ENCODE measurements at regions not wholly inside any gene's neighbourhood (a gene's known extent, or its start where the extent isn't known, plus 50 kb on each side); places are given as distances from the start of the nearest gene placed in this dataset.

- DNase-seq: no peak
These were observed 905.6 kb downstream of the SOCS6 start for GRCh38 chr18:71194438-71194837.

GRCh38 chr18:71189581-71189980 lies 900.7 kb downstream of the SOCS6 start:
- DNase-seq: no peak

GRCh38 chr18:71168557-71169145 lies 879.8 kb downstream of the SOCS6 start:
- DNase-seq: no peak

- no peak for DNase-seq
These were observed 847.6 kb downstream of the SOCS6 start for GRCh38 chr18:71136487-71136886.

- DNase-seq: no peak
These were observed 845.3 kb downstream of the SOCS6 start for GRCh38 chr18:71134122-71134521.

GRCh38 chr18:71131918-71132317 lies 843.1 kb downstream of the SOCS6 start:
- no peak for DNase-seq

GRCh38 chr18:71130351-71130750 lies 841.5 kb downstream of the SOCS6 start:
- DNase-seq: no peak

- no peak for DNase-seq
These were observed 836.7 kb downstream of the SOCS6 start for GRCh38 chr18:71125581-71125980.

- DNase-seq: no peak
These were observed 827.7 kb downstream of the SOCS6 start for GRCh38 chr18:71116535-71116934.

- no peak for DNase-seq
These were observed 826.4 kb downstream of the SOCS6 start for GRCh38 chr18:71115261-71115660.

- DNase-seq: no peak
These were observed 825.8 kb downstream of the SOCS6 start for GRCh38 chr18:71114550-71115210.

GRCh38 chr18:71107244-71107643 lies 818.4 kb downstream of the SOCS6 start:
- DNase-seq: no peak

- DNase-seq: no peak
These were observed 817.9 kb downstream of the SOCS6 start for GRCh38 chr18:71106701-71107100.

- no peak for DNase-seq
These were observed 817.2 kb downstream of the SOCS6 start for GRCh38 chr18:71105994-71106546.

GRCh38 chr18:71105078-71105819 lies 816.4 kb downstream of the SOCS6 start:
- no peak for DNase-seq

GRCh38 chr18:71079606-71080005 lies 790.8 kb downstream of the SOCS6 start:
- DNase-seq: no peak

GRCh38 chr18:71077451-71077850 lies 788.6 kb downstream of the SOCS6 start:
- no peak for DNase-seq

GRCh38 chr18:71075147-71075546 lies 786.3 kb downstream of the SOCS6 start:
- DNase-seq: no peak

GRCh38 chr18:71068338-71068737 lies 779.5 kb downstream of the SOCS6 start:
- DNase-seq: no peak

- no peak for DNase-seq
These were observed 761.0 kb downstream of the SOCS6 start for GRCh38 chr18:71049893-71050292.

- no peak for DNase-seq
These were observed 759.0 kb downstream of the SOCS6 start for GRCh38 chr18:71047882-71048281.

- no peak for DNase-seq
These were observed 756.7 kb downstream of the SOCS6 start for GRCh38 chr18:71045331-71046065.

GRCh38 chr18:71040161-71040560 lies 751.3 kb downstream of the SOCS6 start:
- no peak for DNase-seq
